ENCODE measurements at regions not wholly inside any gene's neighbourhood (a gene's known extent, or its start where the extent isn't known, plus 50 kb on each side); places are given as distances from the start of the nearest gene placed in this dataset.
"Not testable (repeated sequence)": the region's sequence is repeated elsewhere in the genome, so short reads cannot be mapped to it uniquely, and the experiment has no call there.

GRCh38 chr1:38173848-38174247 is 127.3 kb upstream of the POU3F1 start:
- DNase-seq (ENCODE audit: low read depth) = no peak

DNA sequence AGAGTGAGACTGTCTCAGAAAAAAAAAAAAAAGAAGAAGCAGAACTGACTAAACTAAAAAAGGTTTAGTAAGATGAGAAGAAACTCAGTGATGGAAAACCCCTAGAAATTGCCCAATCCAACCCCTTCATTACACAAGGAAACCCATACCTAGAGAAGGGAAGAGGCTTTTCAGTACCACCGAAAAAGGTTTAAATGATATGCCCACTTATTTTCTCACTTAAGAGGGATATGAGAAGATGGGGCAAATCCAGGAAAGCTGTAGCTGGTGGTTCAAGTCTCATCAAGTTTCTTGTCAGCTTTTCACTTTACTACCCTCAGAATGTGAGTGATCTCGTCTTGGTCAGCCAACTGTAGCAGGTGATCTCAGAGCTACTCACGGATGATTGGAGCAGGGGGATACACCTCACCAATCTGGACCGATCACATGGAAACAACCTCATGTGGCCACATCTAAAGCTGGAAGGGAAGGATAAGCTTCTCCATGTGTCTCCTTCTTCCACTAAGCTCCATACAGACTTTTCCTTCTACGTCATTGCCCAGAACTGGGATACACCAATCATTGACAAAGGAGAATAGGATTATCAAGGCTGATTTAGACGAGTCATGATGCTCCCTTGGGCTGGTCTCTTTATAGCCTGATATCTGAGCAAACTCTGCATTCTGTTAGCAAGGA is 126.7 kb upstream of the POU3F1 start:
- DNase-seq (ENCODE audit: low read depth) = no peak

- no peak for DNase-seq (ENCODE audit: low read depth)
Measured at GRCh38 chr1:38169121-38169520, 122.5 kb upstream of the POU3F1 start.

DNA sequence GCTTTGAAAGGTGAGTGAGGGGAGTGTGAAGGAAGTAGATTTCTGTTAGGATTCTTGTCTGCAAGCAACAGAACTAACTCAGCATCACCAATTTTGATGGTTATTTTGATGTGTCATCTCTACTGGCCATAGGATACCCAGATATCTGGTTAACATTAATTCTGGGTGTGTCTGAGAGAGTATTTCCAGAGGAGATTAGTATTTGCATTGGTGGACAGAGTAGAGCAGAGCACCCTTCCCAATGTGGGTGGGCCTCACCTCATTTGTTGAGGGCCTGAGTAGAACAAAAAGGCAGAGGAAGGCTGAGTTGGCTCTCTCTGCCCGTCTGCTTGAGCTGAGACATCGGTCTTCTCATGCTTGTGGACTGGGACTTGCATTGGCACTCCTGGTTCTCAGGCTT is 121.8 kb upstream of the POU3F1 start:
- no peak for DNase-seq (ENCODE audit: low read depth)

GRCh38 chr1:38166461-38166860 is 119.9 kb upstream of the POU3F1 start:
- DNase-seq (ENCODE audit: low read depth) = no peak

GRCh38 chr1:38153778-38154470 is 107.3 kb upstream of the POU3F1 start:
- DNase-seq (ENCODE audit: low read depth) = no peak

DNA sequence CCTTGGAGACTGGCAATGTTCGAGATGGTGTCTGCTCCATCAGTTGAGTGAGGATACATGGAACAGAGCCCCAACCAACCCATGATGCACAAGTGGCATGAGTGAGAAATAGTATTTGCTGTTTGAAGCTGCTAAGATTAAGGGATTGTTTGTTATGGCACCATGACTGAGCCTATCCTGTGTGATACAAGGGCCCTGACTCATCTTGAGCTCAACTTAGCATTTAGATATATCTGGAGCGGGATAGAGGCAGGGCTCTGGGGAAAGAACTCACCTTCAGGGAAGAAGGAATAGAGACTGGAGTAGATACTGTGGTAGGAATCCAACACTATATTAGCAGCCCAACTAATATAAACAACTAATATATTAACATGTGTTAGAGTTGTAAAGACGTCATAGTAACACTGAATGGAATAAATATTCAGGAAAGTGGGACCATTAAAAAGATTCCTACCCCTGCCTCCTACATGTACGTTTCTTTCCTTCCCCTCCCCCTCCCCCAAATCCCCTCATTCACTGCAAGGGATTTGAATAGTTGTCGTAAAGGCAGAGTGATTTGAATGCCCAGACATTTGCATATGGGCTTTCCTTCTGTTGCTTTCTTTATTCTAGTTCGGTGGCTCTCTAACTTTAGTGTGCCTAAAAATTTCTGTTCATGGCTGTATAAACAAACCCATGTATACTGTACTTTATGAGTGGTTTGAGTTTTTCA is 106.6 kb upstream of the POU3F1 start:
- no peak for DNase-seq (ENCODE audit: low read depth)

DNA sequence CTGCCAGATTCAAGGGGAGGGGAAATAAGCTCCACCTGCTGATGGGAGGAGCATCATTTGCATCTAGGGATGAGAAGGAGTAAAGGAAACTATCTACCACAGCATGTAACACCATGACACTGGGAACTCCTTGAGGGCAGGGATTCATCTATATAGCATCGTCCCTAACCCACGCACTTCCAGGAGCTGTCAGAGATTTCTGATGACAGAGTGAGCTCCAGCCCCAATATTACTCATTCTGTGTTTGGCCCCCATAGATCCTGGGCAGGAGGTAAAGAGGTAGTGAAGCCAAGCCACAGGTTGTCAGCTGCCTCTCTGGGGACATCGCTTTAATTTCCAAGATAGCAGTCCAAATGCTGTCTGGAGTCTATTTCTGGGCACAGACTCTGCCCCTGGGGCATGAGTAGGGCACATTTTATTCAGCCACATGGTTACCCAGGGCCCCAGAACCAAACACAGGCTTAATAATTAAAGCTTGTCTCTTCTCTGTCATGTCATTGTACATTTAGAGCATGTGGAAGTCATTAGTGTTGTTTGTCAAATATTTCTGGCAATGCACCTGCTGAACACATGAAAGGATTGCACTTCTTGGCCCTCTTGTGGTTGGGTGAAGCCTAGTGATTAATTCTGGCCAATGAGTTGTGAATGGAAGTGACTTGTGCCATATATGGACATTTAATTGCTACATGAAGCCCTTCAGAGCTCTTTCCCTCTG is 105.9 kb upstream of the POU3F1 start:
- no peak for DNase-seq (ENCODE audit: low read depth)

- DNase-seq (ENCODE audit: low read depth) = no peak
Measured at GRCh38 chr1:38151399-38151798, 104.8 kb upstream of the POU3F1 start.

DNA sequence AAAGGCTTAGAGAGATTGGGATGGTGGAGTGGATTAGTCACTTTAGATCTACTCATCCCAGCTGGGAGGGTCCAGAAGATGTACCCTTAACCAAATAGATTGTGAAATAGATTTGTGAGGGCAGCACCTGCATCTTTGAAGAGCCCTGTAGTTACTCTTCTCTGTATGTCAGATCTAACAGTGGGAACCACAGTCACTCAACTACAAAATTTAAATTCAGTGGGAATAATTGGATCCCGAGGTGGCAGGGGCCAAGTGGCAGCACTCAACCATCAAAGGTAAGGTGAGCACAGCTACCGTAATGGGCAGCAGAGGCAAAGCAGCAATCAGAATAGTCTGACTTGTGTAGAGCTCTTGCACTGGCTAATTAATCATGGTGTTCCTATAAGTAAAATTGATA is 99.5 kb upstream of the POU3F1 start:
- DNase-seq (ENCODE audit: low read depth) = not testable (repeated sequence)

DNA sequence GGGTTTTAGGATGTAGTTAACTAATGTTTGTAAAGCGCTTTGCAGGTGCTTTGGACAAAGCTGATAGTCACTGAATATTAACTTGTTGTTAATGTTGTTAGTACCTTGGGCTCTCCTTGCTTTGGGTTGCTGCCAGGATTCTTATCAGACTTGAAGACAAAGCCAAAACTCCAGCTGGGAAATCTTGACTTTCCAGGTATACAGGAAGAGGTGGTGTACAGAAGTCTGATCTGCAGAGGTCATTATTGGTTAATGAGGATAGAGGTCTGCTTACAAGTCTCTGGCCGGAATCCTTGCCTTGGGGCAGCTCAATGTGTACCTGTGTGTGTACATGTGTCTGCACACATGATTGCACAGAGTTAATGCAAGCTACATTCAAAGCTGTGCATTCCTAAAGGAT is 96.0 kb upstream of the POU3F1 start:
- DNase-seq (ENCODE audit: low read depth) = no peak

DNA sequence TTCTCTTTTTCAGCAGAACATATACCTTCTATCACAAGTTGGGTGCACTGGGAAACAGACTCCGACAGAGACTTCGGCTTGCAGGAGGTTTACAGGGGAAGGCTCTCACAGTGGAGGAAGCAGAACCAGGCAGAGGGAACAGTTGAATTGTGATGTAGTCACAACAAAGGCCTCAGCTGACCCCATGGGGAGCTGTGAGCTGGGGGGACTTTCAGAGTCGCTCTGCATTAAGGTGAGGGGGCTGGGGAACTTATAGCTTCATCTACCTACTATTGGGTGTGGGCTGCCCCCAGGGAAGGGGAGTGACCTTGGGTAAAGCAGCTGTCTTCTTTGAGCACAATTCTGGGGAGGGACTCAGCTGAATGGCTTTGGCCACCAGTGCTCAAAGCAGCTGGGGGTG is 94.9 kb upstream of the POU3F1 start:
- DNase-seq (ENCODE audit: low read depth) = no peak

DNA sequence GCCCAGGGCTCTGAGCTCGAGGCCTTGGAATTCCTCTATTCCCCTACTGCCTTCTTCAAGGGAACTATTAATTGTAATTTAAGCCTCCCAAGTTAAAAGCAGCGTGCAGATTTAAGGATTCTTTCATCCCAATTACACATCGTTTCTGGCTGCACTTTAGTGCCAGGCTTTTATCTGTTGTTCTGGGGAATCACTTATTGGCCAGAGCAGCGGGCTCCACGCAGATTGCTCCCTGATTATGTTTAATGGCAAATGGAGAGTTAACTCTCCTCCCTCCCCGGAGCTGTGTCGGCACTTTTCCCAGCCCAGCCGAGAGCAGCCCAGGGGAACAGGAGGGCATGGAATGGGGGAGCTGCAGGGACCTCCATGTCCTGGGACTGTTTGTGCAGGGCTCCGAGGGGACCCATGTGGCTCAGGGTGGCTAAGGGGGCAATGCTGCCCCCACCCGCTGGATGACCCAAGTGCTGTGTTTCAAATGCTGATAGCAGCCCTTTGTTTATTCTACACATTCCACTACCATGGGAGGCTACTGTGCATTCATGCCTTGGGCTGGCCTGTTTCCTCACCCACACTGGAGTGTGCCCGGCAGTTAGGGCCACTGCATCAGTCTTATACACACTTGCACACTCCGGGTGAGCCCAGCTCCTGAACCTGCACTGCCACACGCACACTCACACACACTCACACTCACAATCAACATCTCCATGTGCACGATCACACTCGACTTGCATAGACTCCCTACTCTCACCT is 93.3 kb upstream of the POU3F1 start:
- no peak for DNase-seq (ENCODE audit: low read depth)

DNA sequence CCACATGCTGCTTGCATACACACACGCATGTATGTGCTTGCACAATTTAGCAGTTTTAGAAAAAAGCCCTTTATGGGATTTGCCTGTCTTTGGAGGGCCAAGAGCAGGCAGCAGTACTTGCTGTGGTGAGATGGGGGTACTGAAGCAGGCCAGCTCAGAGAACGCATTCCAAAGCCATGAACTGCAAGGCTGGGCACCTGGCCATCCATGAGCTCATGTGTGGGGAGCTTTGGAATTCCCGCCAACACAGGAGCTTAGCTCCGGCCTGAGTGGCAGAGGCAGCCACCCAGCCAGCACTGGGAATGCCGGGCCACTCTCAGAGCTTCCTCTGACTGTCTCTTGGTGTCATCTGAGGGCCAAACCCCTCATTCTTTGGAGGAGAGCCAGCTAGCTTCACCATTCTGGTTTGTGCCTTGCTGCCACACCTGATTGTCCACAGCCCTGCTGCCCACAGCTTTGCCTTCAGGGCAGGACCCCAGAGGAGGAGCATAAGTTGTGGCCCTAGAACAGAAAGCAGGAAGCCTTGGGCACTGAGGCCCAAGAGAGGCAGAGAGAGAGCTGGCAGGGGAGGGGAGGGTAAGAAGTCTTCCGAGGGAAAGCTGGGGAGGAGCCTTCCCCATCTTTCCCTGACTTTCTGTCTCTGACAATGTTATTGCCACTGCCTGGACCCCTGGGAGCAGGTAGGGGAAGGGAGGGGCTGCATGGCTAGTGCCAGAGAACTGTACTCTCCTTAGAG is 92.1 kb upstream of the POU3F1 start:
- DNase-seq (ENCODE audit: low read depth) = no peak

GRCh38 chr1:38137164-38137563 is 90.6 kb upstream of the POU3F1 start:
- no peak for DNase-seq (ENCODE audit: low read depth)

GRCh38 chr1:38135625-38136414 is 89.2 kb upstream of the POU3F1 start:
- DNase-seq (ENCODE audit: low read depth) = no peak

DNA sequence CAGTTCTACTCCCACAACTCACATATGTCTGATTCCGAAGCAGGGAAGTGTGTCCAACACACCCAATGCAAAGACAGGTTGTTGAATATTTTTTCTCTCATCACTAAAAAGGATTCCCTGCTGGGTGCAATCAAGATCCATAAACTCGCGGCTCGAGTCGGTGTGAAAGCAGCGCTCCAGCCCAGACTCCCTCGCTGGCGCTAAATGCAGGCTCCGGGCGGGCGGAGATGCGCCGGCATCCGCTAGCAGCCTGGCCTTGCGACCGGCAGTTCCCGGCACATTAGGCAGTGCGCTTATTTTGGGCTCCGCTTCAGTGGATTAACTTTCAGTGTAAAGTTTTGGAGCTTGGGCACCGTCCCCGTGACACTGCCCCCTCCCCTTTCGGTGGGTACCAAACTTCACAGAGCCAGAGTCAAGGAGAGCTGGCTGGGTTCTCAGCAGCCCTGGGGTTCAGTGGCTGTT is 87.7 kb upstream of the POU3F1 start:
- no peak for DNase-seq (ENCODE audit: low read depth)

- DNase-seq (ENCODE audit: low read depth) = no peak
Measured at GRCh38 chr1:38133756-38134155, 87.2 kb upstream of the POU3F1 start.

GRCh38 chr1:38133304-38133703 is 86.7 kb upstream of the POU3F1 start:
- DNase-seq (ENCODE audit: low read depth) = no peak

- no peak for DNase-seq (ENCODE audit: low read depth)
Measured at GRCh38 chr1:38132681-38133080, 86.1 kb upstream of the POU3F1 start.
